Effector memory CD8-positive, alpha-beta T cell (primary cell): ENCODE measurements at regions not wholly inside any gene's neighbourhood (a gene's known extent, or its start where the extent isn't known, plus 50 kb on each side); places are given as distances from the start of the nearest gene placed in this dataset.

Experiments
- ATAC-seq: fragments of 150-1000 bp; cut with Tn5 transposase; replicated peaks from 2 replicates; pipeline ENCODE4 v1.10.0; 2021; ENCODE audit warnings: mild to moderate bottlenecking, moderate library complexity
- DNase-seq, 3 experiments: peaks; one replicate each; pipeline ENCODE4 v3.0.0; 2021
- H3K27ac Mint-ChIP-seq, 2 donors: one replicate each; pipeline ENCODE4 v1.8.0; 2022; ENCODE audit warnings: mild to moderate bottlenecking in 2 of 2, mixed read lengths in 2 of 2, moderate library complexity in 2 of 2
- H3K27me3 Mint-ChIP-seq, 2 donors: one replicate each; pipeline ENCODE4 v1.8.0; 2022; ENCODE audit warnings: mixed read lengths in 2 of 2
- H3K36me3 Mint-ChIP-seq: one replicate; pipeline ENCODE4 v1.8.0; 2022; ENCODE audit warnings: mild to moderate bottlenecking, moderate library complexity, mixed read lengths; ENCODE audit not compliant: insufficient read depth
- H3K4me1 Mint-ChIP-seq, 2 donors: one replicate each; pipeline ENCODE4 v1.8.0; 2022; ENCODE audit warnings: low read depth in 2 of 2, mixed read lengths in 2 of 2
- H3K4me3 Mint-ChIP-seq, 2 donors: one replicate each; pipeline ENCODE4 v1.8.0; 2022; ENCODE audit warnings: mild to moderate bottlenecking in 2 of 2, mixed read lengths in 2 of 2, moderate library complexity in 2 of 2
- H3K9me3 Mint-ChIP-seq, 2 donors: one replicate each; pipeline ENCODE4 v1.8.0; 2022; ENCODE audit warnings: mixed read lengths in 2 of 2

- no peaks in the 10 kb centered on the region for H3K9me3 Mint-ChIP-seq
- H3K36me3 Mint-ChIP-seq: no peaks in the 10 kb centered on the region
- no peak overlapping the region for H3K4me3 Mint-ChIP-seq
- ATAC-seq (no peak), DNase-seq (no peak)
- no peaks in the 10 kb centered on the region for H3K4me1 Mint-ChIP-seq
- peaks cover 38 to 53% of the 10 kb centered on the region in 2 donors for H3K27me3 Mint-ChIP-seq
- H3K27ac Mint-ChIP-seq: no peak overlapping the region
These were observed 156.6 kb upstream of the NLRP1 start for GRCh38 chr17:5740937-5741336.

- ATAC-seq (no peak), DNase-seq (no peak)
- Mint-ChIP-seq H3K27ac (no peak overlapping the region), H3K27me3 (peaks cover 46 to 53% of the 10 kb centered on the region in 2 donors), H3K4me1 (no peaks in the 10 kb centered on the region), H3K36me3 (no peaks in the 10 kb centered on the region), H3K9me3 (no peaks in the 10 kb centered on the region), H3K4me3 (no peak overlapping the region)
These were observed 157.5 kb upstream of the NLRP1 start for GRCh38 chr17:5741810-5742209.

GRCh38 chr17:5745111-5745813 lies 161.0 kb upstream of the NLRP1 start:
- Mint-ChIP-seq H3K36me3 (peaks cover 2% of the 10 kb centered on the region), H3K27ac (no peak overlapping the region), H3K9me3 (no peaks in the 10 kb centered on the region), H3K4me3 (no peak overlapping the region), H3K4me1 (no peaks in the 10 kb centered on the region), H3K27me3 (peaks cover 35 to 59% of the 10 kb centered on the region in 2 donors)
- no peak for ATAC-seq
- no peak for DNase-seq

- no peak for ATAC-seq
- no peak overlapping the region for H3K27ac Mint-ChIP-seq
- H3K27me3 Mint-ChIP-seq: peaks cover 22 to 62% of the 10 kb centered on the region in 2 donors
- H3K9me3 Mint-ChIP-seq: no peaks in the 10 kb centered on the region
- H3K4me1 Mint-ChIP-seq: no peaks in the 10 kb centered on the region
- no peak for DNase-seq
- no peak overlapping the region for H3K4me3 Mint-ChIP-seq
- peaks cover 2% of the 10 kb centered on the region for H3K36me3 Mint-ChIP-seq
These were observed 163.0 kb upstream of the NLRP1 start for GRCh38 chr17:5747276-5747675.

GRCh38 chr17:5747964-5748363 lies 163.7 kb upstream of the NLRP1 start:
- Mint-ChIP-seq H3K27me3 (peaks cover 17 to 62% of the 10 kb centered on the region in 2 donors), H3K36me3 (peaks cover 2% of the 10 kb centered on the region), H3K27ac (no peak overlapping the region), H3K9me3 (no peaks in the 10 kb centered on the region), H3K4me1 (no peaks in the 10 kb centered on the region), H3K4me3 (no peak overlapping the region)
- no peak for ATAC-seq
- DNase-seq: no peak

- peaks cover 40 to 64% of the 10 kb centered on the region in 2 donors for H3K27me3 Mint-ChIP-seq
- H3K4me3 Mint-ChIP-seq: no peak overlapping the region
These were observed 169.1 kb upstream of the NLRP1 start for GRCh38 chr17:5753421-5753820.

GRCh38 chr17:5757314-5757907 lies 173.1 kb upstream of the NLRP1 start:
- Mint-ChIP-seq H3K9me3 (no peaks in the 10 kb centered on the region), H3K4me1 (no peaks in the 10 kb centered on the region), H3K27me3 (peaks cover 54 to 77% of the 10 kb centered on the region in 2 donors), H3K27ac (no peak overlapping the region), H3K36me3 (peaks cover 3% of the 10 kb centered on the region), H3K4me3 (no peak overlapping the region)
- DNase-seq (no peak), ATAC-seq (no peak)

More at GRCh38 chr17:5753421-5753820, 169.1 kb upstream of the NLRP1 start:
- ATAC-seq (no peak), DNase-seq (no peak)
- H3K9me3 Mint-ChIP-seq: no peaks in the 10 kb centered on the region
- no peaks in the 10 kb centered on the region for H3K4me1 Mint-ChIP-seq
- no peak overlapping the region for H3K27ac Mint-ChIP-seq
- peaks cover 2% of the 10 kb centered on the region for H3K36me3 Mint-ChIP-seq

GRCh38 chr17:5758651-5759050 lies 174.3 kb upstream of the NLRP1 start:
- H3K4me1 Mint-ChIP-seq: no peaks in the 10 kb centered on the region
- DNase-seq (no peak), ATAC-seq (no peak)
- peaks cover 7% of the 10 kb centered on the region for H3K36me3 Mint-ChIP-seq
- H3K9me3 Mint-ChIP-seq: no peaks in the 10 kb centered on the region
- H3K27me3 Mint-ChIP-seq: peaks cover 58 to 78% of the 10 kb centered on the region in 2 donors
- H3K27ac Mint-ChIP-seq: no peak overlapping the region
- H3K4me3 Mint-ChIP-seq: no peak overlapping the region

- H3K4me3 Mint-ChIP-seq: no peak overlapping the region
- no peak for DNase-seq
These were observed 175.2 kb upstream of the NLRP1 start for GRCh38 chr17:5759501-5759925.

GRCh38 chr17:5762191-5762590 lies 177.9 kb upstream of the NLRP1 start:
- Mint-ChIP-seq H3K4me1 (no peaks in the 10 kb centered on the region), H3K4me3 (no peak overlapping the region), H3K27me3 (peaks cover 44 to 86% of the 10 kb centered on the region in 2 donors)

More at GRCh38 chr17:5759501-5759925, 175.2 kb upstream of the NLRP1 start:
- no peaks in the 10 kb centered on the region for H3K9me3 Mint-ChIP-seq
- peaks cover 53 to 73% of the 10 kb centered on the region in 2 donors for H3K27me3 Mint-ChIP-seq
- H3K27ac Mint-ChIP-seq: no peak overlapping the region
- ATAC-seq: no peak
- H3K36me3 Mint-ChIP-seq: peaks cover 7% of the 10 kb centered on the region
- no peaks in the 10 kb centered on the region for H3K4me1 Mint-ChIP-seq

GRCh38 chr17:5763595-5764306 lies 179.4 kb upstream of the NLRP1 start:
- H3K27ac Mint-ChIP-seq: no peak overlapping the region
- no peaks in the 10 kb centered on the region for H3K4me1 Mint-ChIP-seq
- H3K36me3 Mint-ChIP-seq: peaks cover 7% of the 10 kb centered on the region
- no peak for DNase-seq
- H3K4me3 Mint-ChIP-seq: no peak overlapping the region
- H3K27me3 Mint-ChIP-seq: peaks cover 47 to 88% of the 10 kb centered on the region in 2 donors
- H3K9me3 Mint-ChIP-seq: no peaks in the 10 kb centered on the region
- ATAC-seq: no peak

More at GRCh38 chr17:5762191-5762590, 177.9 kb upstream of the NLRP1 start:
- DNase-seq: no peak
- no peak overlapping the region for H3K27ac Mint-ChIP-seq
- H3K36me3 Mint-ChIP-seq: peaks cover 7% of the 10 kb centered on the region
- ATAC-seq: no peak
- no peaks in the 10 kb centered on the region for H3K9me3 Mint-ChIP-seq

GRCh38 chr17:5769593-5770354 lies 185.5 kb upstream of the NLRP1 start:
- Mint-ChIP-seq H3K9me3 (no peaks in the 10 kb centered on the region), H3K4me1 (no peaks in the 10 kb centered on the region), H3K36me3 (no peaks in the 10 kb centered on the region), H3K27me3 (peaks cover 27 to 45% of the 10 kb centered on the region in 2 donors), H3K27ac (no peak overlapping the region), H3K4me3 (no peak overlapping the region)
- ATAC-seq (no peak), DNase-seq (no peak)
